ENCODE measurements at regions not wholly inside any gene's neighbourhood (a gene's known extent, or its start where the extent isn't known, plus 50 kb on each side); places are given as distances from the start of the nearest gene placed in this dataset.

DNA sequence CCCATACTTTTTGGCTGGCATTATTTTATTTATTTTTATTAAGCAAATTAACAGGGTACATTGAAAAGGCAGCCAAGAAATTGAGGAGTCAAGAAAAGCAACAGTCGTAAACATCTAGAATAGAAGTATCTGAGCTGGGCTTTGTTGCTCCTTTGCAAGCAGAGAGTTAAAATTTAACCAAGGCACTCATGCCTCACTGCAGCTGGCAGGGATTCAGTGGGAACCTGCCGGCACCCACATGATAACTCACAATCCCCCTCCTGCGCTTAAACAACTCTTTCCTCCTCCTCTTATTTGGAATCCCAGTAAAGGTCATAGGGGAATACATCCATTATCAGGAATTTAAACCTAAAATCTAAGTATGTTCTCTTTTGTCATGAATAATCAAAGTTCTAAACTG is 115.5 kb downstream of the SOX3 start:
- no peak overlapping the region for H2AFZ ChIP-seq (ENCODE audit: low read depth, low read length, poor library complexity, severe bottlenecking)
- no peaks in the 10 kb centered on the region for H3K36me3 ChIP-seq (ENCODE audit: control insufficient read depth in 1 of 2, insufficient read depth in 2 of 2, low read length in 2 of 2)
- H3K79me2 ChIP-seq (ENCODE audit: insufficient read depth, low read length) = no peaks in the 10 kb centered on the region
- no peaks in the 10 kb centered on the region for H3K4me1 ChIP-seq (ENCODE audit: control insufficient read depth in 1 of 2, insufficient read depth in 2 of 2, low read length in 2 of 2)
- ChIA-PET RAD21 (ENCODE audit: low non-redundant PET in 1 of 2, low total read pairs in 2 of 2, uncharacterized antibody in 2 of 2, unreplicated experiment in 2 of 2) (no interaction called here), CTCF (no interaction called here), POLR2A (no interaction called here)
- H3K9me3 ChIP-seq (ENCODE audit: control insufficient read depth in 1 of 2, insufficient read depth in 1 of 2, low read depth in 1 of 2, low read length in 2 of 2) = no peaks in the 10 kb centered on the region
- no peak overlapping the region for H3K4me2 ChIP-seq (ENCODE audit: low read length)
- H4K20me1 ChIP-seq (ENCODE audit: insufficient read depth) = no peaks in the 10 kb centered on the region
- H3K9ac ChIP-seq (ENCODE audit: low read length) = no peak overlapping the region
- DNase-seq (ENCODE audit: low read depth, low spot score) = no peak
- ATAC-seq = no peak
- no peaks in the 10 kb centered on the region for H3K27me3 ChIP-seq (ENCODE audit: insufficient read depth, low read length)
- no peak overlapping the region for H3K4me3 ChIP-seq (replicated peaks in 1 of 2; ENCODE audit: low read depth in 1 of 2, low read length in 2 of 2)
- H3K9me2 ChIP-seq (ENCODE audit: insufficient read depth) = no peaks in the 10 kb centered on the region
- TF ChIP-seq RAD21 (IDR thresholded peaks at IDR 0.05; ENCODE audit: low read depth) (no peak), CBX3 (IDR thresholded peaks at IDR 0.05; ENCODE audit: low read depth) (no peak), ZFX (IDR thresholded peaks at IDR 0.05) (no peak), EZH2phosphoT487 (IDR thresholded peaks at IDR 0.05; ENCODE audit: borderline replicate concordance) (no peak), POLR2AphosphoS5 (IDR thresholded peaks at IDR 0.05; ENCODE audit: low read depth, low read length) (no peak), SIN3A (IDR thresholded peaks at IDR 0.05; ENCODE audit: low read depth) (no peak), ZNF274 (IDR thresholded peaks at IDR 0.05; ENCODE audit: low read depth, low read length) (no peak)
- TF ChIP-seq, protein P1, sequence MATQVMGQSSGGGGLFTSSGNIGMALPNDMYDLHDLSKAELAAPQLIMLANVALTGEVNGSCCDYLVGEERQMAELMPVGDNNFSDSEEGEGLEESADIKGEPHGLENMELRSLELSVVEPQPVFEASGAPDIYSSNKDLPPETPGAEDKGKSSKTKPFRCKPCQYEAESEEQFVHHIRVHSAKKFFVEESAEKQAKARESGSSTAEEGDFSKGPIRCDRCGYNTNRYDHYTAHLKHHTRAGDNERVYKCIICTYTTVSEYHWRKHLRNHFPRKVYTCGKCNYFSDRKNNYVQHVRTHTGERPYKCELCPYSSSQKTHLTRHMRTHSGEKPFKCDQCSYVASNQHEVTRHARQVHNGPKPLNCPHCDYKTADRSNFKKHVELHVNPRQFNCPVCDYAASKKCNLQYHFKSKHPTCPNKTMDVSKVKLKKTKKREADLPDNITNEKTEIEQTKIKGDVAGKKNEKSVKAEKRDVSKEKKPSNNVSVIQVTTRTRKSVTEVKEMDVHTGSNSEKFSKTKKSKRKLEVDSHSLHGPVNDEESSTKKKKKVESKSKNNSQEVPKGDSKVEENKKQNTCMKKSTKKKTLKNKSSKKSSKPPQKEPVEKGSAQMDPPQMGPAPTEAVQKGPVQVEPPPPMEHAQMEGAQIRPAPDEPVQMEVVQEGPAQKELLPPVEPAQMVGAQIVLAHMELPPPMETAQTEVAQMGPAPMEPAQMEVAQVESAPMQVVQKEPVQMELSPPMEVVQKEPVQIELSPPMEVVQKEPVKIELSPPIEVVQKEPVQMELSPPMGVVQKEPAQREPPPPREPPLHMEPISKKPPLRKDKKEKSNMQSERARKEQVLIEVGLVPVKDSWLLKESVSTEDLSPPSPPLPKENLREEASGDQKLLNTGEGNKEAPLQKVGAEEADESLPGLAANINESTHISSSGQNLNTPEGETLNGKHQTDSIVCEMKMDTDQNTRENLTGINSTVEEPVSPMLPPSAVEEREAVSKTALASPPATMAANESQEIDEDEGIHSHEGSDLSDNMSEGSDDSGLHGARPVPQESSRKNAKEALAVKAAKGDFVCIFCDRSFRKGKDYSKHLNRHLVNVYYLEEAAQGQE (IDR thresholded peaks at IDR 0.05; ENCODE audit: low read depth) = no peak
- TF ChIP-seq, protein P2, sequence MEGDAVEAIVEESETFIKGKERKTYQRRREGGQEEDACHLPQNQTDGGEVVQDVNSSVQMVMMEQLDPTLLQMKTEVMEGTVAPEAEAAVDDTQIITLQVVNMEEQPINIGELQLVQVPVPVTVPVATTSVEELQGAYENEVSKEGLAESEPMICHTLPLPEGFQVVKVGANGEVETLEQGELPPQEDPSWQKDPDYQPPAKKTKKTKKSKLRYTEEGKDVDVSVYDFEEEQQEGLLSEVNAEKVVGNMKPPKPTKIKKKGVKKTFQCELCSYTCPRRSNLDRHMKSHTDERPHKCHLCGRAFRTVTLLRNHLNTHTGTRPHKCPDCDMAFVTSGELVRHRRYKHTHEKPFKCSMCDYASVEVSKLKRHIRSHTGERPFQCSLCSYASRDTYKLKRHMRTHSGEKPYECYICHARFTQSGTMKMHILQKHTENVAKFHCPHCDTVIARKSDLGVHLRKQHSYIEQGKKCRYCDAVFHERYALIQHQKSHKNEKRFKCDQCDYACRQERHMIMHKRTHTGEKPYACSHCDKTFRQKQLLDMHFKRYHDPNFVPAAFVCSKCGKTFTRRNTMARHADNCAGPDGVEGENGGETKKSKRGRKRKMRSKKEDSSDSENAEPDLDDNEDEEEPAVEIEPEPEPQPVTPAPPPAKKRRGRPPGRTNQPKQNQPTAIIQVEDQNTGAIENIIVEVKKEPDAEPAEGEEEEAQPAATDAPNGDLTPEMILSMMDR (IDR thresholded peaks at IDR 0.05 in 2 of 3, conservative IDR thresholded peaks at IDR 0.05 in 1 of 3; ENCODE audit: borderline replicate concordance in 1 of 3, insufficient read depth in 1 of 3, low read depth in 2 of 3, low read length in 2 of 3) = no peak
- no peak overlapping the region for H3K27ac ChIP-seq (ENCODE audit: low read depth, low read length)
- BruUV-seq (replicated peaks) = no TSS peak
- intact Hi-C loops (cut with micrococcal nuclease) = no loop called here

All from HCT116 (cell line).